HG02943 (cell line): ENCODE measurements at regions not wholly inside any gene's neighbourhood (a gene's known extent, or its start where the extent isn't known, plus 50 kb on each side); places are given as distances from the start of the nearest gene placed in this dataset.

ENCODE experiments used
- ATAC-seq: cut with Tn5 transposase; IDR thresholded peaks from one replicate; pipeline ENCODE4 v1.9.1; 2021; ENCODE audit warnings: mild to moderate bottlenecking, low read depth, moderate library complexity; ENCODE audit not compliant: unreplicated experiment

DNA sequence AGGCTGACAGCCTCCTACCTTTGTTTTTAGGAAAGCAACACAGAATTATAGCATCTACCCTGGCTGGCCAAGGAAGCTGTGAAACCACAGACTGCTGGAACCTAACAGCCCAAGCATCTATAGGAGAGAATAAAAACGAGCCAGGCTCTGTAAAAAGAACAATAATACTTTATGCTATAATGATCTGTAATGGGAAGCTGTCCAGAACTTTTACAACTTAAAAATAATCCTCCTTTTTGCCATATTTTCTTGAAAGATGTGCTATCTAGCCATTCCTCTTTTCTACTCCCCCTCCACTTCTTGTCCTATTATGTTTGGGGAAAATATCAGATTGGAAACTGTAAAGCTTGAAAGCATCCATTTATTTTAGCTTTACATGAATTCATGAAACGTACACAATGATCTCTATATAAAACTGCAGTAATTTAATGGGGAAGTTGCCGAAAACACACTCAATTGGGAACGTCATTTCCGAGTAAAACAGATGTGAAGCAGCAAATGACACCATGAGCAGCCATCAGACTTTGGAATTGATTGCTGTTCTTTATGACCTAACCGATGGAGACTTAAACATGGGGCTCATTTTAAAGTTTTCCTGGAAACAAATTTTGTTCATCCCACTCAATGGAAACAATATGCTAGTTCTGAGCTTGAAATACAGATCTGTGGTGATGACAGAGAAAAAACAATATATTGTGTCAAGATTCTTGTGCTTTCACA, 450.3 kb upstream of the CLINT1 start:
- no peak for ATAC-seq

DNA sequence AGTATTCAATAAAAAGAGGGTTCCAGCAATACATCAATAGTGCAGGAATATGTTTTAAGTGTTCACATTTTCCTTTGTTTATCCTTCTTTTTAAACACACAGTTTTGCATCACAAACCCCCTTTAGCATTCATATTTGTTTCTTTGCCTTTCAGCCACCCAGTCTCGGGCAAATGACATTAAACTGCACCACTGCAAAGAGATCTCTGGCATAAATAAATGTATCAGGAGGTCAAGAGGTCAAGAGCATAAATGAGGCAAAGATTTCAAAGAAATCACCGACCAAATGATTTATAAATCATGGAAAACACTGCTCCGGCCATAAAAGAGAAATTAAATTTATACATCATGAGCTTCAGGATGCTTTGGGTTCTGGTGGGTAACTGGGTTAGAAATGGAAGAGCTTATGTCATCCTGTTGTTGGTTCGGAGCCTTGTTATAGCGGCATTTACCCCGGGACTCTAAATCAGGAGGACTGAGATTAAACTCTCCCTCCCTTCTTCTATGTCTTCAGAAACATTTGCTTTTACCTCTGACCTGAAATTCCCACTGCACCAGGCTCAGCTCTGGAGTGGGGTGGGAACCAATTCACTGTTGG, 449.6 kb upstream of the CLINT1 start:
- no peak for ATAC-seq

GRCh38 chr5:158305861-158306260, 446.9 kb upstream of the CLINT1 start:
- no peak for ATAC-seq

DNA sequence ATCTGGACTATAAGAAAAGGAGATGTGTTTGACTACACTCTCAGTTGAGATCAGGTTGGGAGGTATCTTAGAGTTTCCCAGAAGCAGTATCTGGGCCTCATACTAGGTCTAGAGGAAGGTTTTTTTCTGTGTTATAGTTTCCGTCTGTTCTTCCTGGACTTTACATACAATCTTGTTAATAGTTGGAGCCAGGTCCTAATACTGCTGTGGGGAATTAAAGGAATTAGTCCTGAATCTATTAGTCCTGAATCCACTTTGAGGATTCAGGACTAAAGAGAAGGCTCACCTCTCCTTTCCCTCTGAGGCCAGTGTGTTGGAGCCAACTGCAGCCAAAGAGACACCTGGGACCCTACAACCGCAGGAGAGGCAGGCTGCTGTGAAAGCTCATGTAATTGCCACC, 445.7 kb upstream of the CLINT1 start:
- ATAC-seq: no peak

DNA sequence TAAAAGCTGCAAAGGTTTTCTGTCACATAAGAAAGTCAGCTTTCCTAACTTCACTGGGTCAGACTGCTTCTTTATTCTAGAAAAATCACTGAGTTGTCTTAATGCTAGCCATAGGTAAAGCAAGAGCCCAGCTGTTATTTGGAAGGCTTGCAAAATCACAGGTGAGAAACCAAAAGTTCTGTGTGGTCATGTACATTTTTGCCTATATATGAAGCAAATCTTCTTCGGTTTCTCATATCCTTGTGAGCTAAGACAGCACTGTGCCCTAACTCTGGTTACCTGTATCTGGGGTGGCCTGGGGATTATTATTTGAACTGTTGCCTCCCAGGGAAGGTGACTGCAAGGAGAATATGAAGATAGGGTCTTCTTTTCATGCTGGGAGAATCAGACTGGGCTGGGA, 444.9 kb upstream of the CLINT1 start:
- no peak for ATAC-seq

- no peak for ATAC-seq
Measured at GRCh38 chr5:158303275-158303674, 444.3 kb upstream of the CLINT1 start.

DNA sequence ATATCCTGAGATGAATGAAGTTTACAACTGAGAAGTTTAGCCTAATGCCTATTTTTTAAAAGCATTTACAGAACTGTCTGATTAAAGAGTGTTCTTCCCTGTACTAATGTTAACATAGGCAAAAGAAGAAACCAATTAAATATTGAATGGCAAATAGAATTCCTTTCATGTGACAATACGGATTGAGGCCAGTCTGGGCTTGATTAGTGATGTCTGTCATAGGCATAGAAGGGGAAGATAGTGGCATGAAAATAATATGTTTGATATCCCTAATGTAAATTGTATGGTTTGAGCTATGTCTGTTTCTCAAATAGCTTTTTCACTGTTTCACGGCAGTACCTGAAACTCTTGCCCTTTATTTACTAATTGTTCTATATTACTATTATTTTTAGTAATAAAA, 443.1 kb upstream of the CLINT1 start:
- ATAC-seq: no peak

GRCh38 chr5:158301186-158301585, 442.2 kb upstream of the CLINT1 start:
- no peak for ATAC-seq

DNA sequence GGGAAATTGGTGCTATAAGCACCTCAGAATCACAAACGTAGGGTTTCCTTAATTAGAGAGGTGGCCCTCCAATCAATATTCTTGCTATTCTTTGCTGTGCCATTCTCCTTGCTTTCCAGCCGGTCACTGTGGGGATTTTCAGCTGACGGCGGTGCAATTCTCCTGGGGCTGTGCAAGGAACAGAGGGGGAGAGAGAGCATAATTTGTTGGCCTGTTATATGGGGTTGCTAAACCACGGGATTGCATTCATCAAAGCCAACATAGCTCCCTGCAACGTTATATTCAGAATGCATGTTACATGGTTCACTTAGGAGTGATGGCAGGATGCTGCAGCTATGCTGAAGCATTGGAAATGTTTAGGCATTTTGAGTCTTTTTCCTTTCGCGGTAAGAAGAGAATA, 441.3 kb upstream of the CLINT1 start:
- ATAC-seq: no peak

DNA sequence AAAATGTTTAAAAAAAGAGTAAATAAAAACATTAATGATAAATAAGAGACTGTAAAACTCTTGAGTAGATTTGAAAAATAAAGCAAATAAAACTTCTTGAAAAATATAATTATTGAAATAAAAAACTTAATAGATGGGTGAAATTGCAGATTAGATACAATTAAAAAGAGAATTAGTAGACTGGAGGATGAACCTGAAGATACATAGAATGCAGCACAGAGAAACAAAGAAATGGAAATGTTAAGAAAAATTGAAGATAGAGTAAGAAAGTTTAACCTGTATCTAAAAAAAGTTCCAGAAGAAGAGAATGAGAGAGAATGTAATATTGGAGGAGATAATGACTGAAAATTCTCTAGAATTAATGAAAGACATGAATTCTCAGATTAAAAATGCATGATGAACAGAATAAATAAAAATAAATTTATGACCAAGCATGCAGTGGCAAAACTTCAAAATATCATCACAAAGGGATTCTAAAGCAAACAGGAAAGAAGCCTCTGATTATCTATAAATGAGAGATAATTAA, 438.1 kb upstream of the CLINT1 start:
- no peak for ATAC-seq

GRCh38 chr5:158294701-158295100, 435.8 kb upstream of the CLINT1 start:
- ATAC-seq: no peak

DNA sequence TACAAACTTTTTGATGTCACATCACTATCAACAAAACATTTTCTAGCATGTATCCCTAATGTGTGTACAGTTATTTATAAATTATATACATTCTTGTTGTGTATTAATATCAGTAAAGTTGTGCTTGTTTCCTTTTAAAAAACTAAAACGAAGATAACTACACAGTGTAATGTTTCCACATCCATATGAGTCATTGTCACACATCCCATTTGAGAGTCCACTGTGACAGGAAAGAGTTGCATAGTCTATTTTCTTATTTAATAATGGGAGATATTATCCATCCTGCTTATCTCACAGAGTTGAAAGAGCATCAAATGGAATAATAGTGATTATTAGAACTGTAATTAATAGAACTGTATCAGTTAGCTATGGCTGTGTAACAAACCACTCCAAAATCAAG, 434.0 kb upstream of the CLINT1 start:
- ATAC-seq: no peak

- no peak for ATAC-seq
Measured at GRCh38 chr5:158289967-158290366, 431.0 kb upstream of the CLINT1 start.

DNA sequence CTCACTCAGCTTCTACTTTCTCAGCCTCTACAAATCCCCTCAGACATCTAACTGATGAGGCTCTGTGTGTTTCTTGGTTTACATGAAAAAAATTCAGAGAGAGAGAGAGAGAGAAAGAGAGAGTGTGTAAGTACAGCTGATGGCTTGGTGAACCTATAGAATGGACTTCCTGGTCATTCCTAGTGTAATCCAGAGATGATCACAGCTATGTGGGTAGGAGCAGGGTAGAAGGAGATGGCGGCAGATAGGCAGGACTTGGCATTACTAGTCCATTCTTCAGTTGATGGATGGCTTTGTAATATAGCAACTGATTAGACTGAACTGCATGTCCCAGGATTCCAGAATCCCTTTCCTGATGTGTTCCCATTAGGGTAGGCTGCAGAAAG, 429.3 kb upstream of the CLINT1 start:
- ATAC-seq: no peak

DNA sequence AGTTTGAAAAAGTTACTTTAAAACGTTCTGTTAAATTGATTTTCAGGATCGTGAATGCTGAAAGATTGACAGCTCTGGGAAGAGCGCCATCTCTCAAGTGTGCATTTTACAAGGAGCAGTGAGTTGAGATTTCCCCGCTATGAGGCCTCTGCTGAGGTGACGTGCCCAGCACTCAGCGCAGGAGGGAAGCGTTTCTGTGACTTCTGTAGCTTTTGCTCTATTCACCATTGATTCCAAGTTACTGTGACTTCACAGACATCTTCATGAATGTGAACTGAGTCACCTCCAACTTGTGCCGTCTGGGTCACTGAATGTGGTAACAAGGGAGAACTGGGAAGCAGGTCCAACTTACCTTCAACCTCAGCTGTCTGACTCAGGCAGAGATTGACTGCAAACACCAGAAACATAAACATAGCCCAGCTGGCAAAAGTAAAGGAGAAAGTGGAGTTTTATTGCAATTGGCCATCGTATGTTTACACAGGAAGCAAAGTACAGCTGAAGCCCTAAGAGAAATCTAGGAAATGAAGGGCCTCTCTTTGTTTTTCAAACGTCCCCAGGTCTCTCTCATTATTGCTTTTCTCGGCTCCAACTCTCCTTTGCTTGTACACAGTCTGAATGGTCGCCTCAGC, 428.8 kb upstream of the CLINT1 start:
- no peak for ATAC-seq

DNA sequence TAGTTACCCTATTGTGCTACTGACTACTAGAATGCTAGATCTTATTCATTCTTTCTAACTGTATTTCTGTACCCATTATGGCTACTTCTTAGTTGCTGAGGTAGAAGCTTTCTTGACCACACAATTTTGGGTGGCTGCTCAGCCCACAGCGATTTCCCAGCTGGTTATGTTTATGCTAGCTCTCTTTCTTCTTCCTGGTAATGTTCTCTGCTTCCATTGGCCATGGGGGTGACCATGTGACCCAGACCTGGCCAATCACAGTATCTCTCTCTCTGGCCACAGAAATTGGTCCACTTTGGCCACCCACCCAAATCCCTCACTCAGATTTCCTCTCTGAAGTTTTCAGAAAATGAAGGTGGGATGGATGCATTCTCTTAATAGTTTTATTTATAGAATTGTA, 427.9 kb upstream of the CLINT1 start:
- ATAC-seq: no peak

DNA sequence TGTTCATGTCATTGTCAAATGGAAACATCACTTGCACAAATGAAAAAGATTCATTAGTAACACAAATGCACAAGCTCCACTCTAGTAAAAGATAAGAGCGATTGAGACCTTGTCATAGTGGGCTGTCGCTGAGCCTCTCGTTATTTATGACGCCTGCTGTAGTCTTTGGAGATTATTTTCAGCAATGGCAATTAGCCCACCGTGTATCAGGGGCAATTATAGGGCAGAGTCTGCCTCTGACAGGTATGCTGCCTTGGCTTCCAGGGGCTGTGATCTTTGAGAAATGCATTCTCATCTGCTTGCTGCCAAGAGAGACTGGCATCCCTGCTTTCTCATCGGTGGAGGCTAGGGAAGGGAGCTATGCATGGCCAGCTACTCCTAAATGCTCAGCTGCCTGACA, 426.8 kb upstream of the CLINT1 start:
- no peak for ATAC-seq

GRCh38 chr5:158284242-158284641, 425.3 kb upstream of the CLINT1 start:
- no peak for ATAC-seq

GRCh38 chr5:158283397-158283796, 424.5 kb upstream of the CLINT1 start:
- no peak for ATAC-seq

- ATAC-seq: no peak
Measured at GRCh38 chr5:158278216-158278925, 419.4 kb upstream of the CLINT1 start.

- ATAC-seq: no peak
Measured at GRCh38 chr5:158277276-158277675, 418.3 kb upstream of the CLINT1 start.
